GM18502 (cell line): ENCODE measurements at regions not wholly inside any gene's neighbourhood (a gene's known extent, or its start where the extent isn't known, plus 50 kb on each side); places are given as distances from the start of the nearest gene placed in this dataset.
"Not testable (repeated sequence)": the region's sequence is repeated elsewhere in the genome, so short reads cannot be mapped to it uniquely, and the experiment has no call there.

Experiments
- ATAC-seq: cut with Tn5 transposase; IDR thresholded peaks from one replicate; pipeline ENCODE4 v1.9.1; 2021; ENCODE audit warnings: mild to moderate bottlenecking; ENCODE audit not compliant: unreplicated experiment, poor library complexity

- no peak for ATAC-seq
These were observed 629.4 kb downstream of the PLOD2 start for GRCh38 chr3:145531548-145531947.

DNA sequence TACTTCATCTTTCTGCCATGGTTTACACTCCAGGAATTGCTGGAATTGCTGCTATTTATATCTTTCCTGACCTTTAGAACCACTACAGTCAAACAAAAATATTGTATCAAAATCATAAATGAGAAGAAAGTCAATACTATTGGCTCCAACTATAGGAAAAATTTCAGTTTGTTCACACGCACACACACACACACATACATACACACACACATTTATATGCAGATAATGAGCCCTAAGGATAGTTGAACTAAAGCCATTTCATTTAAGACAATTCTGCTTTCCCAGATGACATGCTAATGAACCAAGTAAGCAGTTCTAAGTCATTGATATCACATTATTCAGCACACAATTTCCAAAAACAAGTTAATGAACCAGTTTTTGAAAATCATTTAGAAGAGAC, 627.3 kb downstream of the PLOD2 start:
- no peak for ATAC-seq

GRCh38 chr3:145536461-145536860, 624.5 kb downstream of the PLOD2 start:
- ATAC-seq, result no peak

DNA sequence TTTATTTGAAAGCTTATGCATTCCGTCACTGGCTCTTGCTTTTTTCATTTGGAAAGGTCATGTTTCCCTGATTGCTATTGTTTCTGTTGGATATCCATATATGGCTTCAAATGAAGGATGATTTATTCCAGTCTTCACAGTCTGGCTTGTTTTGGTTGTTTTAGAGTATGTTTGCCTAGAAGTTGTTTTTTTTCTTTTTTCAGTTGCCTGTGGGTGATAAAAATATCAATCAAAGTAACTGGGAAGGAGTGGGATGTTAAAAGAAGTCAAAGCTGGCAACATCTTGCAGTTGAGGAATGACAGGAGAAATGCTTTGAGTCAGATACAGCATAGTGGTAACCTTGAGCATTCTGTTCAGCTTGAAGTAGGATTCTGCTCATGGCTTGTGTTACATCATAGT, 610.5 kb downstream of the PLOD2 start:
- ATAC-seq, result no peak

DNA sequence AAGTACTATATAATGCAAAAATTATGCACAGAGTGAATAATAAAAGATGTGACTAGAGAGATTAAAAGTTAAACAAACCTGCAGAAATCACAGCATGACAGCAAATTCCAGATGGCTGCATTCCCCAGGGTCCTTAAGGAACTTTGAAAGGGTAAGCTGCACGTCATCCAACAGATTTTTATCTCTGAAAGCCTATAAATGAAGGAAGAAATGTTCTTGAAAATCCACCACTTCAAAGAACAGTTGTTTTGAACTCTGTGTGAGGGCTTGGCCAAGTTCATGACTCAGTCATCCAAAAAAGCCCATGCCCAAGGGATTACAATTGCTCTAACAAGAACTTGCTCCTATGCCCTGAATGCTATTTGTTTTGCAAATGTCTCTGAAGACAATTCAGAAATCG, 603.6 kb downstream of the PLOD2 start:
- no peak for ATAC-seq

GRCh38 chr3:145578471-145578870, 582.5 kb downstream of the PLOD2 start:
- ATAC-seq, result no peak

- ATAC-seq, result no peak
These were observed 579.3 kb downstream of the PLOD2 start for GRCh38 chr3:145581694-145582093.

GRCh38 chr3:145604851-145605250, 556.1 kb downstream of the PLOD2 start:
- no peak for ATAC-seq

- no peak for ATAC-seq
These were observed 541.0 kb downstream of the PLOD2 start for GRCh38 chr3:145620002-145620401.

GRCh38 chr3:145620486-145620885, 540.5 kb downstream of the PLOD2 start:
- ATAC-seq, result no peak

DNA sequence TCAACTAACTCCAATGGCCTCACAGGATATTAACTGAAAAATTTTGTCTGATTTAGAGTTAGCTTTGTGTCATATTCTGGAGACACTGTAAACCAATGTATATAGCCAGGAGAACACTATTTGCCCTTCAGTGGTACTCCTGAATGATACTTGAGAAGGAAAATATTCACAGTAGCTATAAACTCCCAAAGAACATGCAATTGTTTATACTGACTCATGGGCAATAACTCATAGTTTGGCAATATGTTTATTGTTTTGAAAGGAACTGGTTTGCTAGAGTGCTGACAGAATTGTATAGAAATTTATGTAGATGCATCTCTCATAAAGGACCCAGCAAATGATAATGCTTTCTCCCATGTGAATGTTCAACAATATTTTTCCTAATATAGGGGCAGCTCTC, 537.6 kb downstream of the PLOD2 start:
- no peak for ATAC-seq

DNA sequence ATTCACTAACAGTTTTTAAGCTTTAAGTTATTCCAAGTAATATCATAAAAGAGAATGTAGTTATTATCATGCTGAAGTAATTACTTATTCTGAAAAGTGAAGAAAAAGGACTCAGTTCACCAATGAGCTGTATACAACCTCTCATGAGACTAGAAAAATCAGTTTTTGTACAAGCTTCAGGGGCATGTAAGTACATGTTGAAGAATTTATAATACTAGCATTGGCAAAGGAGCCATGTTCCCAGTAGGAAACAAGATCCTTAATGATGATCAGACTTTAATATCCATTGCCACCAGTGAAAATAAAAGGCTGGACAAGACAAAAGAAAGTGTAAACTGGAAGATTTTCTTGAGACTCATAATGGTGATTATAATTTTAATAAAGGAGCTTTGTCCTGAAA, 532.8 kb downstream of the PLOD2 start:
- no peak for ATAC-seq

- ATAC-seq, result no peak
These were observed 523.9 kb downstream of the PLOD2 start for GRCh38 chr3:145637105-145637504.

GRCh38 chr3:145639003-145639606, 521.9 kb downstream of the PLOD2 start:
- no peak for ATAC-seq

- no peak for ATAC-seq
These were observed 521.1 kb downstream of the PLOD2 start for GRCh38 chr3:145639875-145640274.

DNA sequence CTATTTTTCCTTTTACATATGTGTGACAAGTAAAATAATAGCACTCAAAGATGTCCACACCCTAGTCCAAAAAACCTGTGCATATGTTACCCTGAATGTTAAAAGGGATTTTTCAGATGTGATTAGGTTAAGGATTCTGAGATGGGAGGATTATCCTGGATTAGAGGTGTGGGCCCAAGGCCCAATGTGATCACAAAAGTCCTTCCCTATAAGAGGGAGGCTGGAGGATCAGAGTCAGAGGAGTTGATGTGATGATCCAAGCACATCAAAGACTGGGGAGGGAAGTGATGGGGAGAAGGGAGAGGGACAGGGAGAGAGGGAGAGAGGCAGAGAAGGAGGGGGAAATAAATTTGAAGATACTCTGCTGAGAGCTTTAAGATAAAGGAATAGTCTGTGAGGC, 512.6 kb downstream of the PLOD2 start:
- no peak for ATAC-seq

GRCh38 chr3:145649368-145649887, 511.6 kb downstream of the PLOD2 start:
- ATAC-seq, result no peak

GRCh38 chr3:145650170-145650569, 510.8 kb downstream of the PLOD2 start:
- no peak for ATAC-seq

- ATAC-seq, result no peak
These were observed 489.9 kb downstream of the PLOD2 start for GRCh38 chr3:145671121-145671520.

- ATAC-seq, result no peak
These were observed 487.1 kb downstream of the PLOD2 start for GRCh38 chr3:145673838-145674237.

DNA sequence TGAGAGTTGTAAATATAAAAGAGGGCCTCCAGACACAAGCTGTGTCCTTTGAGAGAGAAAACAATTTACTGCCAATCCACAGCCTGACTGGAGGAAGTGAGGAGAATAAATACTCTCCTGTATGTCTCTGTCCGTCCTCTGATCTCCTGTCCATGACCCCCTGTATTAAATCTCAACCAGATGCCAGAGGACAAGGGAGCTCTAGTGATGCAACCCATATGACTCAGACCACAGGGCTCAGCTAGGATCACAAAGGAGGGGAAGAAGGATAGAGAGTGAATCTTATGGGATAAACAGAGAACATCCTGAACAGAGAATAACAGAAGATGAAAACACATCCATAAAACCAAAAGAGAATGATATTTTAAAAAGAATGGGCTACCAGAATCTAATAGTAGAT, 482.6 kb downstream of the PLOD2 start:
- ATAC-seq, result no peak

- ATAC-seq, result no peak
These were observed 479.8 kb downstream of the PLOD2 start for GRCh38 chr3:145681181-145681580.

GRCh38 chr3:145687978-145688377, 473.0 kb downstream of the PLOD2 start:
- not testable (repeated sequence) for ATAC-seq
